Neural cell (in vitro differentiated cells): ENCODE measurements at regions not wholly inside any gene's neighbourhood (a gene's known extent, or its start where the extent isn't known, plus 50 kb on each side); places are given as distances from the start of the nearest gene placed in this dataset.

Source experiments
- H2AFZ ChIP-seq: fragments of 200-600, 300-800 bp; sonication (generic), shearing (Covaris generic); 2 replicates; pipeline ENCODE4 v1.6.0; 2014; ENCODE audit warnings: low read depth, mild to moderate bottlenecking, antibody characterized with exemption, low read length, moderate library complexity
- H3F3A ChIP-seq: fragments of 200-600 bp; shearing (Covaris generic); 2 replicates; pipeline ENCODE4 v1.6.1; 2016; ENCODE audit warnings: mild to moderate bottlenecking, moderate library complexity, mixed read lengths, antibody characterized with exemption, low read length; ENCODE audit not compliant: insufficient read depth, poor library complexity, severe bottlenecking
- H3K27ac ChIP-seq: fragments of 200-600, 300-800 bp; sonication (generic), shearing (Covaris generic); 2 replicates; pipeline ENCODE4 v1.5.1; 2014; ENCODE audit warnings: mild to moderate bottlenecking, low read length, moderate library complexity
- H3K27me3 ChIP-seq: fragments of 300-800, 200-600 bp; sonication (generic), shearing (Covaris generic); 2 replicates; pipeline ENCODE4 v1.6.0; 2014; ENCODE audit warnings: mild to moderate bottlenecking, low read depth, low read length, moderate library complexity; ENCODE audit not compliant: insufficient read depth
- H3K36me3 ChIP-seq: fragments of 300-800, 200-600 bp; sonication (generic), shearing (Covaris generic); 2 replicates; pipeline ENCODE4 v1.5.1; 2014; ENCODE audit warnings: mild to moderate bottlenecking, antibody characterized with exemption, low read length, moderate library complexity; ENCODE audit not compliant: insufficient read depth
- H3K4me2 ChIP-seq: fragments of 300-800, 200-600 bp; sonication (generic), shearing (Covaris generic); 2 replicates; pipeline ENCODE4 v1.6.0; 2014; ENCODE audit warnings: mild to moderate bottlenecking, low read length
- H3K4me3 ChIP-seq: fragments of 300-800, 200-600 bp; sonication (generic), shearing (Covaris generic); 2 replicates; pipeline ENCODE4 v1.5.1; 2014; ENCODE audit warnings: mild to moderate bottlenecking, low read length, moderate library complexity
- H3K79me2 ChIP-seq: fragments of 200-600 bp; shearing (Covaris generic); replicated peaks from 2 replicates; pipeline ENCODE4 v1.6.0; 2014; ENCODE audit warnings: mild to moderate bottlenecking, low read length, moderate library complexity; ENCODE audit not compliant: insufficient read depth
- H3K9ac ChIP-seq: fragments of 300-800, 200-600 bp; sonication (generic), shearing (Covaris generic); 2 replicates; pipeline ENCODE4 v1.6.1; 2016; ENCODE audit warnings: mild to moderate bottlenecking, low read length, mixed read lengths
- H3K9me2 ChIP-seq: fragments of 200-600 bp; shearing (Covaris generic); 2 replicates; pipeline ENCODE4 v1.6.1; 2016; ENCODE audit warnings: mild to moderate bottlenecking, low read length, mixed read lengths; ENCODE audit not compliant: insufficient read depth
- H3K9me3 ChIP-seq: fragments of 200-600, 300-800 bp; sonication (generic), shearing (Covaris generic); 2 replicates; pipeline ENCODE4 v1.6.1; 2016; ENCODE audit warnings: mild to moderate bottlenecking, mixed run types, low read length, moderate library complexity, mixed read lengths
- H4K20me1 ChIP-seq: fragments of 200-600 bp; shearing (Covaris generic); 2 replicates; pipeline ENCODE4 v1.6.1; 2016; ENCODE audit warnings: mild to moderate bottlenecking, mixed run types; ENCODE audit not compliant: insufficient read depth
- CTCF ChIP-seq: fragments of 450-650 bp; IDR thresholded peaks from 2 replicates; pipeline ENCODE4 v1.5.1; 2014; ENCODE audit warnings: antibody characterized with exemption, mild to moderate bottlenecking, moderate library complexity; ENCODE audit not compliant: poor library complexity, severe bottlenecking
- EP300 ChIP-seq: fragments of 450-650 bp; conservative IDR thresholded peaks from 2 replicates; pipeline ENCODE4 v1.6.1; 2014; ENCODE audit warnings: antibody characterized with exemption, mild to moderate bottlenecking, moderate library complexity; ENCODE audit not compliant: poor library complexity, severe bottlenecking
- EZH2 ChIP-seq: fragments of 200-600, 300-800 bp; shearing (Covaris generic), sonication (generic); IDR thresholded peaks from 2 replicates; pipeline ENCODE4 v1.6.1; 2014; ENCODE audit warnings: antibody characterized with exemption, low read length, borderline replicate concordance, mild to moderate bottlenecking; ENCODE audit not compliant: insufficient read depth, poor library complexity, severe bottlenecking
- MXI1 ChIP-seq: fragments of 450-650 bp; conservative IDR thresholded peaks from 2 replicates; pipeline ENCODE4 v1.6.1; 2014; ENCODE audit warnings: antibody characterized with exemption, mild to moderate bottlenecking; ENCODE audit not compliant: poor library complexity, severe bottlenecking
- POLR2AphosphoS5 ChIP-seq: IDR thresholded peaks from 2 replicates; pipeline ENCODE4 v1.6.1; 2012
- RAD21 ChIP-seq: fragments of 450-650 bp; conservative IDR thresholded peaks from 2 replicates; pipeline ENCODE4 v1.6.1; 2014; ENCODE audit warnings: antibody characterized with exemption, mild to moderate bottlenecking, moderate library complexity
- REST ChIP-seq: IDR thresholded peaks from 2 replicates; pipeline ENCODE4 v1.6.1; 2012; ENCODE audit warnings: borderline replicate concordance
- SMC3 ChIP-seq: fragments of 450-650 bp; conservative IDR thresholded peaks from 2 replicates; pipeline ENCODE4 v1.6.1; 2014; ENCODE audit warnings: antibody characterized with exemption, mild to moderate bottlenecking, moderate library complexity; ENCODE audit not compliant: poor library complexity
- TAF1 ChIP-seq: IDR thresholded peaks from 2 replicates; pipeline ENCODE4 v1.6.1; 2012; ENCODE audit warnings: low read depth

GRCh38 chr13:89034015-89034414 lies 1362.8 kb downstream of the SLITRK5 start:
- Histone ChIP-seq H3K4me2 (no peak overlapping the region), H3K36me3 (no peaks in the 10 kb centered on the region), H3K9me3 (no peaks in the 10 kb centered on the region), H3F3A (no peaks in the 10 kb centered on the region), H3K79me2 (no peaks in the 10 kb centered on the region), H4K20me1 (no peaks in the 10 kb centered on the region), H2AFZ (no peak overlapping the region), H3K27me3 (no peaks in the 10 kb centered on the region), H3K9me2 (no peaks in the 10 kb centered on the region), H3K4me3 (no peak overlapping the region), H3K27ac (no peak overlapping the region), H3K9ac (no peak overlapping the region)
- no peak for TF ChIP-seq TAF1
- no peak for TF ChIP-seq EZH2

DNA sequence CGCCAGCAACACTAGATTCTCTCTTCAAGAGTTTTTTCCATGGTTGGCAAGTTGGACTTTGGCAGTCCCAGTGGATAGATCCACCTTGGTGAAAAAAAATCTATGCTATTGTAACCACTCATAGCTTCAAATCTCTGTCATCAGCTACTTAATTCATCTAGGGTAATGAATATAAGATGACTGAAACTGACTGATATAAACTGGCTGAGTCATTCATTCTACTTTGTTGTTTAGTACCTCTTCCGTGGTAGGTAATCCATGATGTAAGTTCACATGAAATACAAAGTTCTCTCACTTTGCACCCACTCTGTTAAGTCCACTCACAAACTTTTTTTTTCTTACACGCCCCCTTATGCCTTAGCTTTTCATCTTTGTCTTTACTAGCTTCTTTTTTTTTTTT lies 1381.5 kb downstream of the SLITRK5 start:
- Histone ChIP-seq H3F3A (no peaks in the 10 kb centered on the region), H3K79me2 (no peaks in the 10 kb centered on the region), H3K27ac (no peak overlapping the region), H3K36me3 (no peaks in the 10 kb centered on the region), H3K27me3 (no peaks in the 10 kb centered on the region), H3K4me3 (no peak overlapping the region), H2AFZ (no peak overlapping the region), H3K9me3 (no peaks in the 10 kb centered on the region), H3K9me2 (no peaks in the 10 kb centered on the region), H3K4me2 (no peak overlapping the region), H3K9ac (no peak overlapping the region), H4K20me1 (no peaks in the 10 kb centered on the region)
- TF ChIP-seq MXI1 (no peak), TAF1 (no peak), CTCF (no peak)

GRCh38 chr13:89053418-89053817 lies 1382.2 kb downstream of the SLITRK5 start:
- no peaks in the 10 kb centered on the region for H4K20me1 ChIP-seq
- no peak overlapping the region for H3K9ac ChIP-seq
- no peaks in the 10 kb centered on the region for H3K27me3 ChIP-seq
- no peak overlapping the region for H3K4me2 ChIP-seq
- TF ChIP-seq EP300: no peak
- no peak for TF ChIP-seq POLR2AphosphoS5
- TF ChIP-seq SMC3: no peak
- TF ChIP-seq MXI1: no peak
- no peak for TF ChIP-seq TAF1
- no peak for TF ChIP-seq CTCF
- TF ChIP-seq REST: no peak
- TF ChIP-seq EZH2: no peak
- TF ChIP-seq RAD21: no peak
- no peak overlapping the region for H3K4me3 ChIP-seq
- no peaks in the 10 kb centered on the region for H3K79me2 ChIP-seq
- H3K27ac ChIP-seq: no peak overlapping the region
- no peaks in the 10 kb centered on the region for H3K9me2 ChIP-seq
- H3K36me3 ChIP-seq: no peaks in the 10 kb centered on the region
- no peak overlapping the region for H2AFZ ChIP-seq
- no peaks in the 10 kb centered on the region for H3K9me3 ChIP-seq
- no peaks in the 10 kb centered on the region for H3F3A ChIP-seq
